Large intestine (tissue), 3 donors: ENCODE measurements at regions not wholly inside any gene's neighbourhood (a gene's known extent, or its start where the extent isn't known, plus 50 kb on each side); places are given as distances from the start of the nearest gene placed in this dataset.
A peak's percentile ranks its signal among the peaks of the same experiment; 100 is the strongest.

Experiments
- DNase-seq, 2 donors: peaks; one replicate each; pipeline versions ENCODE4 v3.0.0 to v3.0.0-alpha.2; 2013
- H3K27ac ChIP-seq: one replicate; pipeline ENCODE4 v1.5.1; 2013; ENCODE audit warnings: low read length
- H3K27me3 ChIP-seq: 2 replicates; pipeline ENCODE4 v1.6.1; 2013; ENCODE audit warnings: low read length; ENCODE audit not compliant: control insufficient read depth, insufficient read depth
- H3K36me3 ChIP-seq: 2 replicates; pipeline ENCODE4 v1.6.1; 2013; ENCODE audit warnings: low read length; ENCODE audit not compliant: control insufficient read depth, insufficient read depth
- H3K4me1 ChIP-seq: one replicate; pipeline ENCODE4 v1.6.1; 2013; ENCODE audit warnings: low read length; ENCODE audit not compliant: control insufficient read depth, insufficient read depth
- H3K4me3 ChIP-seq: one replicate; pipeline ENCODE4 v1.5.1; 2013; ENCODE audit warnings: low read length
- H3K9me3 ChIP-seq: one replicate; pipeline ENCODE4 v1.6.1; 2013; ENCODE audit warnings: mild to moderate bottlenecking, low read depth, low read length, moderate library complexity; ENCODE audit not compliant: control insufficient read depth
- WGBS: methylation state at CpG from one replicate; pipeline ENCODE4 v1.1.5; 2013; ENCODE audit warnings: low lambda C conversion rate; ENCODE audit not compliant: insufficient coverage; 5-methylcytosine and 5-hydroxymethylcytosine counted together

DNA sequence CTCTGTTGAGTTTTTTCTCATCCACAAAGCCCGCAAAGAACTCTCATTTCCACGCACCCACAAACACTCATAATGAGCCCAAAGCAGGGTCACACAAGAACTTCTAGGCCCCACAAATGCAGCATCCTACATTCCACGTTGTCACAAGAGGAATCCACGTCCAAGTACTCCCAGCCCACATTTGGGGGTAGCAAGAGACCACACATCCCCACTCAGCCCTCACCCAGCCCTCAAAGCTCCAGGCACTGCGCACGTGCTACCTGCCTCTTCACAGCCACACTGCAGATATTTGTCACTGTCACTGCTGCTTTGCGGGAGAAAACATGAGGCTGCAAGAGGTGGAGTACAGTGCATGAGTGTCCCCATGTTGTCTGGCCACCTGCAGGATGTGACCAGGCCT is 187.6 kb upstream of the CDYL start:
- Histone ChIP-seq H3K27ac (no peak overlapping the region), H3K9me3 (no peaks in the 10 kb centered on the region), H3K36me3 (no peaks in the 10 kb centered on the region), H3K27me3 (no peaks in the 10 kb centered on the region), H3K4me3 (no peak overlapping the region), H3K4me1 (no peaks in the 10 kb centered on the region)
- WGBS, result 100% methylated on average over 1 of the region's 7 CpGs
- DNase-seq, result no peak

DNA sequence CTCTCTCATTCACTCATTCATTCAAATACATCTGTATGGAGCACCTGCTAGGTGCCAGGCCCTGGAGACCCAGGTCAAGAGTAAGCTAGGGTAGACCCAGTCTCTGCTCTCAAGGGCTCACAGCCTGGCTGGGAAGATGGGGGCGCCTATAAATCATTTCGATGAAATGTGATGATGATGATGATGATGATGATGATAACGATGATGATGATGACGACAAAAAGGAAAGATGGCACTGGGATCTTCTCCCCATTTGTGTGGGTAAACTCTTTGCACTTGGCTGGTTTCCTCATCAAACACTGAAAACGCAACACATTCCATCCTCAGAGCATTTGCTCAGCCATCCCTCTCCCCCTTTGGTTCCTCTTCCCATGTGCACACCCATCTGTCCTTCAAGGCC is 188.0 kb upstream of the CDYL start:
- H3K4me1 ChIP-seq, result no peaks in the 10 kb centered on the region
- DNase-seq, result no peak
- WGBS, result 100% methylated on average over 4 of the region's 5 CpGs

DNA sequence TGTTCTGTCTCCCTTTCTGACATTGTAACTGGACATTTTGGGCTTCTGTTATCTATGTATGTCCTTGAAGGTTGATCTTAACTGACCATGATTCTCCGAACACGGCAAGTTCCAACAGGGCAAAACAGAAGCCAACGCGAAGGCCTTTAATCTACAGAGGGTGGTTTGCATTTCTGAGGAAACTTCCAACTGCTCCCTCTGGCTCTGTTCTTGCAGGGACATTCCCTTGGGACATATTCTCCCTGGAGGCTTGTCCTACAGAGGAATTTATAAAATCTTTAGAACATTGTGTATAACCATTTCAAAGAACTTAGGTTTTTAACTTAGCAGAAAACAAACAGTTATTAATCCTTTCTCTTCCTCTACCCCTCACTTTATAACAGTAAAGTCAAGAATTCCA is 189.0 kb upstream of the CDYL start:
- Histone ChIP-seq H3K27ac (no peak overlapping the region), H3K27me3 (no peaks in the 10 kb centered on the region), H3K4me3 (no peak overlapping the region), H3K4me1 (no peaks in the 10 kb centered on the region), H3K9me3 (no peaks in the 10 kb centered on the region), H3K36me3 (no peaks in the 10 kb centered on the region)
- WGBS, result no CpG with 5 or more reads among the region's 4 CpGs
- no peak for DNase-seq

More for the DNA sequence above, 188.0 kb upstream of the CDYL start:
- no peak overlapping the region for H3K27ac ChIP-seq
- H3K9me3 ChIP-seq, result no peaks in the 10 kb centered on the region
- no peak overlapping the region for H3K4me3 ChIP-seq
- H3K27me3 ChIP-seq, result no peaks in the 10 kb centered on the region
- no peaks in the 10 kb centered on the region for H3K36me3 ChIP-seq

DNA sequence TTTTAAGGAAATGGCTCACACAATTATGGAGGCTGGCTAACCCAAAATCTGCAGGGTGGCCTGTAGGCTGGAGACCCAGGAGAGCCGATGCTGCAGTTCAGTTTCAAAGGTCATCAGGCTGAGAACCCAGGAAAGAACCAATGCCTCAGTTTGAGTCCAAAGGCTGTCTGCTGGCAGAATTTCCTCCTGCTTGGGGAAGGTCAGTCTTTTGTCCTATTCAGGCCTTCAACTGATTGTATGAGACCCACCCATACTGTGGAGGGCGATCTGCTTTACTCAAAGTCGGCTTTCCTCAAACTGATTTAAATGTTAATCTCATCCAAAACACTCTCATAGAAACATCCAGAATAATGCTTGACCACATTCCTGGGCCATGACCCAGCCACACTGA is 189.7 kb upstream of the CDYL start:
- H3K4me1 ChIP-seq, result no peaks in the 10 kb centered on the region
- no peaks in the 10 kb centered on the region for H3K9me3 ChIP-seq
- no CpG with 5 or more reads among the region's 3 CpGs for WGBS
- no peak overlapping the region for H3K27ac ChIP-seq
- H3K4me3 ChIP-seq, result no peak overlapping the region
- no peak for DNase-seq
- H3K36me3 ChIP-seq, result no peaks in the 10 kb centered on the region
- H3K27me3 ChIP-seq, result no peaks in the 10 kb centered on the region

DNA sequence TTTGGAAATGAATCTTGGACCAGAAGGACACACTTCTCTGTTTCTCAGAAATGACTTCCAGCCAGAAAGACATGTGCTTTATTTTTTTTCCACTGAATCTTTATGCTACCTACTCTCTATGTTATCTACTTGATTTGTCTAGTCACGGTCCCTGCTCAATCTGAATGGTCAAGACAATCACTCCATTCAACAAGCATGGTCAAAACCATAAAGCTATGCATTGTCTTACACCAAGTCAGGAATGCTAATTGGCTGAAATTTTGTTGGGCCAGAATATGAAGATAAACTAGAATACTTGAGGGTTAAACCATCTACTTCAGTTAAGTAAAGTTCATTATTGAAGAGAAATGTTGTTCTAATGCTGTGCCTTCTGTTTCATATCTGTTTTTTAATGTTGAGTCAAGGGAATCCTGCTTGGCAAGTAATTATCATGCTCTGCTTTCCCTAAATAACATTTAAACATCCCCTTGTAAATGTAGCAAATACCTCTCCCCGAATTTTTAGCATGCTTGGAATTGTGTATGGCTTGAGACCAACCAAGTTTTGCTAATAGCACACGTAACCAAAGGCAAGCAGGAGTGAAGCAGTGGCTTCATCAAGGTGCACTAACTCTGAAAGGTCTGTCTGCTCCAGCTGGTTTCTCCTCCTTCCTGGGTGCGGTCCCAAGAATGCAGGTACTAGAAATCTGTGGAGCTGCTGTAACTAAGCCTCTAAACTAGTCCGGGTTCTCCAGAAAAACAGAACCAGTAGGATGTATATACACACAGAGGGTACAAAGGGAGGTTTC is 190.3 kb upstream of the CDYL start:
- no peak overlapping the region for H3K4me3 ChIP-seq
- no peaks in the 10 kb centered on the region for H3K36me3 ChIP-seq
- H3K4me1 ChIP-seq, result no peaks in the 10 kb centered on the region
- DNase-seq, result no peak
- H3K9me3 ChIP-seq, result no peaks in the 10 kb centered on the region
- no CpG with 5 or more reads among the region's 5 CpGs for WGBS
- H3K27me3 ChIP-seq, result no peaks in the 10 kb centered on the region
- no peak overlapping the region for H3K27ac ChIP-seq

DNA sequence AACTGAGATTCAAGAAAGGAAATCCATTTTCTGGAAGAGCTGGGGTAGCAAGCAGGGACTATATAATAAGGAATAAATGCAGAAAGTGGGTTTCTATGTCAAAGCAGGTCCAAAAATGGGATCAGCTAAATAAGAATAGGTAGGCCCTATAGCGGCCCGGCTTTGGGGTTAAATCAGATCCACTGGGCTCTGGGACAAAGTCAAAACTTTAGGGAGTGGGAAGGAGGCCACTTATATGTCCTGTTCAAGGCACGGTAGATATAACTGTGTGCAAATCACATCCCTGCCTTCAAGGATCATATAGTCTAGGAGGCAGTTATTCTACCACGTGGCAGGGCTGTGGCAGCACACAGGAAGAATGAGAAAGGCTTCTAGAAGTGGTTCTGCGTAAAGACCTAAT is 191.4 kb upstream of the CDYL start:
- Histone ChIP-seq H3K27ac (no peak overlapping the region), H3K4me3 (no peak overlapping the region), H3K4me1 (no peaks in the 10 kb centered on the region), H3K36me3 (no peaks in the 10 kb centered on the region), H3K27me3 (no peaks in the 10 kb centered on the region), H3K9me3 (no peaks in the 10 kb centered on the region)
- DNase-seq, result no peak
- no CpG with 5 or more reads among the region's 5 CpGs for WGBS

DNA sequence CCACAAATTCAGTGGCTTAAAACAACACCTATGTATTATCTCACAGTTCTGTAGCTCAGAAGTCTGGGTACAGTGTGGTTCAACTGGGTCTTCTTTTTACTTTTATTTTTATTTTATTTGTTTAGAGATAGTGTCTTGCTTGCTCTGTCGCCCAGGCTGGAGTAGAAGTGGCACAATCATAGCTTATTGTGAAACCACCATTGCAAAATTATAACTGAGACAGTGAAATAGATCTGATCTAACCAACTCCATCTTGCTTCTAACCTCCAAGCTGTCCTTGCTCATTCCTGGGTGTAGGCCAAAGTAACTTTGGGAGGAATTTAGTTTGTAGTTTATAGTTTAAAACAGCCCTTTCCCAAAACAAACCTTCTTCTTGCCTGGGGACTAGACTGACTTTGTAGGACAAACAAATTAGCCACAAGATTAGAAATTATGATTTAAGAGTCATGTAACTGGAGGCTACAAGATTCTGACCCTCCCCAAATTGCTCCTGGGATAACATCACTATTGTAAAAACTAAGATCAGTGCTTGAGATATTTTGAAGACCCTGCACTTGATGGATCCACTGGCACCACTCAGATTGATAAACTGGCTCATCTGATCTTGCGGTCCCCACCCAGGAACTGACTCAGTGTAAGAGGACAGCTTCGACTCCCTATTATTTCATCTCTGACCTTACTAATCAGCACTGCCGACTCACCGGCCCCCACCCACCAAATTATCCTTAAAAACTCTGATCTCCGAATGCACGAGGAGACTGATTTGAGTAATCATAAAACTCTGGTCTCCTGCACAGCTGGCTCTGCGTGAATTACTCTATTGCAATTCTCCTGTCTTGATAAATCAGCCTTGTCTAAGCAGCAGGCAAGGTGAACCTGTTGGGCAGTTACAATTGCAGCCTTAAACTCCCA is 193.4 kb upstream of the CDYL start:
- no peak overlapping the region for H3K4me3 ChIP-seq
- no peak for DNase-seq
- no peaks in the 10 kb centered on the region for H3K9me3 ChIP-seq
- H3K36me3 ChIP-seq, result no peaks in the 10 kb centered on the region
- H3K4me1 ChIP-seq, result no peaks in the 10 kb centered on the region
- H3K27me3 ChIP-seq, result no peaks in the 10 kb centered on the region
- no CpG with 5 or more reads among the region's 8 CpGs for WGBS
- no peak overlapping the region for H3K27ac ChIP-seq

DNA sequence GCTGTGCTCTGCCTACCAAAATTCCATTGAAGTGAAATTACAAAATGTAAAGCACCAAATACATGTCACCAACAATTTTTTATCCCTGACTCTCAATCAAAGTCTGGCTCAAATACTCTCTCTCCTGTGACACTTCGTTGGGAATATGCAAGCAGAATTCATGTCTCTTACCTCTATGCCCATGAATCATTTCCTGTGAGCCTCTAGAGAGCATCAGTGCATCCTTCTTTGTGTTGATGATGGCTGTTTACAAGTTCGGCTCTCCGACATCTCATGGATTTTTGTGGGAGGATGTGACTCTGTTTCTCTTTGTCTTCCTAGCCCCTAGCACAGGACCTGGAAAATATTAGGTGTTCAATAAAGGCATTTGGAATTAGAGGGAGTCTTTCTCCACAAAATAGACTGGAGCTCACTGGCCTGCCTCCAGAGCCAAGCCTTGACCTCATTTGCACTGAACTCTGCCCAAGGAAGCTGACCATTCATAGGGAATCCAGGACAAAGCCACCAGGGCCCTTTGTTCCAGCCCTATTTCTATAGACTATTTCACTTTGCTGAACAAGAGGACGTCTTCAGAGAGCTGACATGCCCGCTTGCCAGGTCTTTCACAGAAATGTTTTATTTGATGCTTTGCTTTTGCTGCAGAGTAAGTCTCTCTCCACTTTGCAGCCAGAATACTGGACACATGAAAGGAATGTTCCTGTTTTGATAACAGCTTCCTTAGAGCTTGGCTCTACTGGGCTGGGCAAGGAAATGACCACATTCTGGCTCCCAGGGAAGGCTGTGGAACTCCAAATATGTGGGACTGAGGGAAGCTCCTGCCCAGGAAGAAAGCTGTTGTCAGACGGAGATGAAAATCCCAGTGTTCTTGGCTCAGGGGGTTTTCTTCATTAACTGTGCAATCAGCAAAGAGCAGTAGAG is 194.5 kb upstream of the CDYL start:
- Histone ChIP-seq H3K27ac (no peak overlapping the region), H3K4me3 (no peak overlapping the region), H3K27me3 (no peaks in the 10 kb centered on the region), H3K9me3 (no peaks in the 10 kb centered on the region), H3K4me1 (no peaks in the 10 kb centered on the region), H3K36me3 (no peaks in the 10 kb centered on the region)
- WGBS, result 80% methylated on average over 5 of the region's 6 CpGs
- no peak for DNase-seq

DNA sequence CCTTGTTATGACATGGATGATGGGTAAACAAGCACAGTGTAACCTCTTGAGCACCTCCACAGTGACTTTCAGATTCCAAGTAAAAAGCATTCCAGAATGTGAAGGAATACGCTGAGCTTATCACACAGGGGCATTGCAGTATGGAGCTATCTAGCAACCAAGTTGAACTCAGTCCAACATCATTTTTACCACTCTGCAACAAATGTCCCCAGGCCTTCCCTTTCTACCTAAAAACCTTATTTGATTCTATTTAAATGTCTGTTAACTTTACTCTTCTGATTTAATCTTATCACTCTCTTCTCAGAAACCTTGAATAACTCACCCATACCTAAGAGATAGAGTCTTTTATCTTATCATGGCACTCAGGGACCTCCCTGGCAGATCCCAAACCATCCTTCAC is 195.8 kb upstream of the CDYL start:
- Histone ChIP-seq H3K27ac (no peak overlapping the region), H3K9me3 (no peaks in the 10 kb centered on the region), H3K27me3 (no peaks in the 10 kb centered on the region), H3K4me3 (no peak overlapping the region), H3K36me3 (no peaks in the 10 kb centered on the region), H3K4me1 (no peaks in the 10 kb centered on the region)
- DNase-seq, result no peak
- no CpG with 5 or more reads among the region's 1 CpG for WGBS

DNA sequence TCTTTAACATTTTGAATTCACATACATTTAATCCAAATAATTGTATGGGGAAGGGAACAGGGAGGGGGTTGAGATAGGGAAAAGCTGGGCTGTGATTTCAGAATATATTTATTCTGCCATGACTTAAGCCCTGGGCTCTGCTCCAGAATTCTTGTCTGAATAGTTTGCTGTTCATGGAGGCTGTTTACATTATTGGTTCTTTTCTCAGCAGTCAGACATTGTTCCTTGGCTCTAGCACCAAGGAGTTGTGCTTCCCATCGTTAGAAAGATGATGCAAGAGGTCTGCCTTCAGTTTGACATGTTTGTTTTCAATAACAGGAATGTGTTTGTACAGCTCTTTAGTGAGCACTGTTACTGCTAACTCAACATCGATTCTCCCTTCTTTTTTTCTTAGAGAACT is 198.8 kb upstream of the CDYL start:
- Histone ChIP-seq H3K36me3 (no peaks in the 10 kb centered on the region), H3K4me3 (no peak overlapping the region), H3K4me1 (no peaks in the 10 kb centered on the region), H3K9me3 (no peaks in the 10 kb centered on the region), H3K27ac (no peak overlapping the region), H3K27me3 (no peaks in the 10 kb centered on the region)
- WGBS, result 67% methylated on average over 1 of the region's 2 CpGs
- peak; percentile 38 to 48 for DNase-seq
